Activated naive CD8-positive, alpha-beta T cell treated with anti-CD3 and anti-CD28 coated beads, Interleukin-2, amount 50 U/mL, for 24 hours (primary cell): ENCODE measurements at regions not wholly inside any gene's neighbourhood (a gene's known extent, or its start where the extent isn't known, plus 50 kb on each side); places are given as distances from the start of the nearest gene placed in this dataset.
"Not testable (repeated sequence)": the region's sequence is repeated elsewhere in the genome, so short reads cannot be mapped to it uniquely, and the experiment has no call there.

Experiments
- ATAC-seq: fragments of 150-1000 bp; cut with Tn5 transposase; one replicate; pipeline ENCODE4 v1.10.0; 2021
- DNase-seq: peaks from one replicate; pipeline ENCODE4 v3.0.0; 2021
- H3K27ac Mint-ChIP-seq: one replicate; pipeline ENCODE4 v1.8.0; 2021; ENCODE audit warnings: mild to moderate bottlenecking, mixed read lengths
- H3K27me3 Mint-ChIP-seq: one replicate; pipeline ENCODE4 v1.8.0; 2021; ENCODE audit warnings: mixed read lengths
- H3K36me3 Mint-ChIP-seq: one replicate; pipeline ENCODE4 v1.8.0; 2021; ENCODE audit warnings: low read depth, mixed read lengths
- H3K4me1 Mint-ChIP-seq: one replicate; pipeline ENCODE4 v1.8.0; 2021; ENCODE audit warnings: mixed read lengths
- H3K4me3 Mint-ChIP-seq: one replicate; pipeline ENCODE4 v1.8.0; 2021; ENCODE audit warnings: mild to moderate bottlenecking, moderate library complexity, mixed read lengths
- H3K9me3 Mint-ChIP-seq: one replicate; pipeline ENCODE4 v1.8.0; 2021; ENCODE audit warnings: mixed read lengths

- no peak overlapping the region for H3K4me3 Mint-ChIP-seq
- ATAC-seq (no peak), DNase-seq (no peak)
- no peaks in the 10 kb centered on the region for H3K36me3 Mint-ChIP-seq
- H3K27me3 Mint-ChIP-seq: no peaks in the 10 kb centered on the region
- H3K9me3 Mint-ChIP-seq: no peaks in the 10 kb centered on the region
- peaks cover 10% of the 10 kb centered on the region for H3K4me1 Mint-ChIP-seq
- no peak overlapping the region for H3K27ac Mint-ChIP-seq
Observed at GRCh38 chr13:48819899-48820298, 155.8 kb upstream of the FNDC3A start.

GRCh38 chr13:48823526-48823925, 152.2 kb upstream of the FNDC3A start:
- not testable (repeated sequence) for ATAC-seq, H3K27ac Mint-ChIP-seq, H3K4me3 Mint-ChIP-seq, H3K27me3 Mint-ChIP-seq, H3K9me3 Mint-ChIP-seq, DNase-seq
- peaks cover 18% of the 10 kb centered on the region for H3K4me1 Mint-ChIP-seq
- peaks cover 13% of the 10 kb centered on the region for H3K36me3 Mint-ChIP-seq

GRCh38 chr13:48826039-48826438, 149.7 kb upstream of the FNDC3A start:
- Mint-ChIP-seq H3K27me3 (no peaks in the 10 kb centered on the region), H3K4me1 (peaks cover 43% of the 10 kb centered on the region), H3K4me3 (no peak overlapping the region), H3K27ac (no peak overlapping the region), H3K9me3 (peaks cover 9% of the 10 kb centered on the region), H3K36me3 (peaks cover 13% of the 10 kb centered on the region)
- DNase-seq (no peak), ATAC-seq (no peak)

- peak overlapping the region; percentile 75 for H3K27ac Mint-ChIP-seq
Observed at GRCh38 chr13:48826922-48827454, 148.7 kb upstream of the FNDC3A start.

GRCh38 chr13:48827709-48828108, 148.0 kb upstream of the FNDC3A start:
- Mint-ChIP-seq H3K36me3 (peaks cover 19% of the 10 kb centered on the region), H3K27me3 (no peaks in the 10 kb centered on the region), H3K27ac (peak overlapping the region; percentile 75), H3K9me3 (peaks cover 24% of the 10 kb centered on the region), H3K4me3 (peak overlapping the region; percentile 7), H3K4me1 (peaks cover 50% of the 10 kb centered on the region)
- peak; percentile 83 for ATAC-seq
- DNase-seq: peak; percentile 12

More at GRCh38 chr13:48826922-48827454, 148.7 kb upstream of the FNDC3A start:
- H3K36me3 Mint-ChIP-seq: peaks cover 19% of the 10 kb centered on the region
- peaks cover 50% of the 10 kb centered on the region for H3K4me1 Mint-ChIP-seq
- H3K4me3 Mint-ChIP-seq, ATAC-seq, DNase-seq, H3K27me3 Mint-ChIP-seq: not testable (repeated sequence)
- H3K9me3 Mint-ChIP-seq: peaks cover 17% of the 10 kb centered on the region

GRCh38 chr13:48828962-48829411, 146.7 kb upstream of the FNDC3A start:
- Mint-ChIP-seq H3K4me3 (peak overlapping the region; percentile 36), H3K27ac (peak overlapping the region; percentile 75), H3K4me1 (peaks cover 50% of the 10 kb centered on the region), H3K27me3 (no peaks in the 10 kb centered on the region), H3K36me3 (peaks cover 23% of the 10 kb centered on the region), H3K9me3 (peaks cover 29% of the 10 kb centered on the region)
- ATAC-seq (peak; percentile 69), DNase-seq (no peak)

- Mint-ChIP-seq H3K36me3 (peaks cover 28% of the 10 kb centered on the region), H3K27ac (peak overlapping the region; percentile 75), H3K4me3 (peak overlapping the region; percentile 36), H3K27me3 (no peaks in the 10 kb centered on the region), H3K4me1 (peaks cover 50% of the 10 kb centered on the region), H3K9me3 (peaks cover 33% of the 10 kb centered on the region)
- ATAC-seq (peak; percentile 21), DNase-seq (no peak)
Observed at GRCh38 chr13:48829536-48829935, 146.2 kb upstream of the FNDC3A start.

- peak overlapping the region; percentile 37 for H3K27ac Mint-ChIP-seq
- no peak for DNase-seq
Observed at GRCh38 chr13:48831248-48831647, 144.5 kb upstream of the FNDC3A start.

GRCh38 chr13:48833412-48833811, 142.3 kb upstream of the FNDC3A start:
- peaks cover 33% of the 10 kb centered on the region for H3K4me1 Mint-ChIP-seq
- H3K27ac Mint-ChIP-seq: no peak overlapping the region
- no peak for DNase-seq
- no peaks in the 10 kb centered on the region for H3K27me3 Mint-ChIP-seq
- ATAC-seq: no peak
- H3K36me3 Mint-ChIP-seq: peaks cover 16% of the 10 kb centered on the region
- peaks cover 38% of the 10 kb centered on the region for H3K9me3 Mint-ChIP-seq
- no peak overlapping the region for H3K4me3 Mint-ChIP-seq

More at GRCh38 chr13:48831248-48831647, 144.5 kb upstream of the FNDC3A start:
- Mint-ChIP-seq H3K4me3 (no peak overlapping the region), H3K27me3 (no peaks in the 10 kb centered on the region), H3K36me3 (peaks cover 25% of the 10 kb centered on the region), H3K9me3 (peaks cover 46% of the 10 kb centered on the region), H3K4me1 (peaks cover 50% of the 10 kb centered on the region)
- no peak for ATAC-seq

GRCh38 chr13:48835326-48835725, 140.4 kb upstream of the FNDC3A start:
- DNase-seq, H3K4me3 Mint-ChIP-seq, H3K27ac Mint-ChIP-seq, ATAC-seq, H3K27me3 Mint-ChIP-seq: not testable (repeated sequence)
- H3K36me3 Mint-ChIP-seq: peaks cover 16% of the 10 kb centered on the region
- H3K4me1 Mint-ChIP-seq: peaks cover 14% of the 10 kb centered on the region
- H3K9me3 Mint-ChIP-seq: peaks cover 38% of the 10 kb centered on the region

- no peak for DNase-seq
- Mint-ChIP-seq H3K4me3 (no peak overlapping the region), H3K36me3 (peaks cover 11% of the 10 kb centered on the region), H3K9me3 (peaks cover 22% of the 10 kb centered on the region), H3K27ac (no peak overlapping the region), H3K27me3 (peaks cover 5% of the 10 kb centered on the region), H3K4me1 (no peaks in the 10 kb centered on the region)
- no peak for ATAC-seq
Observed at GRCh38 chr13:48838193-48838973, 137.3 kb upstream of the FNDC3A start.

- Mint-ChIP-seq H3K9me3 (peaks cover 16% of the 10 kb centered on the region), H3K36me3 (peaks cover 4% of the 10 kb centered on the region), H3K27ac (no peak overlapping the region), H3K4me1 (no peaks in the 10 kb centered on the region), H3K27me3 (peaks cover 5% of the 10 kb centered on the region), H3K4me3 (no peak overlapping the region)
- DNase-seq (no peak), ATAC-seq (no peak)
Observed at GRCh38 chr13:48839171-48839570, 136.5 kb upstream of the FNDC3A start.

GRCh38 chr13:48840366-48840765, 135.3 kb upstream of the FNDC3A start:
- no peaks in the 10 kb centered on the region for H3K4me1 Mint-ChIP-seq
- ATAC-seq: no peak

GRCh38 chr13:48842316-48842715, 133.4 kb upstream of the FNDC3A start:
- no peaks in the 10 kb centered on the region for H3K4me1 Mint-ChIP-seq
- DNase-seq: no peak
- peaks cover 5% of the 10 kb centered on the region for H3K27me3 Mint-ChIP-seq
- no peak for ATAC-seq
- no peaks in the 10 kb centered on the region for H3K9me3 Mint-ChIP-seq
- H3K4me3 Mint-ChIP-seq: no peak overlapping the region
- no peak overlapping the region for H3K27ac Mint-ChIP-seq
- H3K36me3 Mint-ChIP-seq: no peaks in the 10 kb centered on the region

More at GRCh38 chr13:48840366-48840765, 135.3 kb upstream of the FNDC3A start:
- Mint-ChIP-seq H3K4me3 (no peak overlapping the region), H3K27ac (no peak overlapping the region), H3K9me3 (peaks cover 5% of the 10 kb centered on the region), H3K27me3 (peaks cover 5% of the 10 kb centered on the region), H3K36me3 (no peaks in the 10 kb centered on the region)
- DNase-seq: no peak
